Smooth muscle cell (in vitro differentiated cells): ENCODE measurements at regions not wholly inside any gene's neighbourhood (a gene's known extent, or its start where the extent isn't known, plus 50 kb on each side); places are given as distances from the start of the nearest gene placed in this dataset.

Source experiments
- DNase-seq: peaks from one replicate; lab custom pipeline; 2025; ENCODE audit not compliant: unreplicated experiment; lab: John Stamatoyannopoulos, UW
- H2AFZ ChIP-seq: fragments of 200-600 bp; sonication (generic); 2 replicates; pipeline ENCODE4 v1.6.0; 2016; ENCODE audit warnings: antibody characterized with exemption, low read depth, mild to moderate bottlenecking
- H3F3A ChIP-seq: fragments of 200-600 bp; sonication (generic); 2 replicates; pipeline ENCODE4 v1.6.0; 2017; ENCODE audit warnings: antibody characterized with exemption, low read depth
- H3K27ac ChIP-seq: fragments of 200-600 bp; sonication (generic); 2 replicates; pipeline ENCODE4 v1.5.1; 2016; ENCODE audit warnings: low read depth, mild to moderate bottlenecking
- H3K27me3 ChIP-seq: fragments of 200-600 bp; sonication (generic); 2 replicates; pipeline ENCODE4 v1.6.1; 2016; ENCODE audit warnings: low read depth, mild to moderate bottlenecking
- H3K36me3 ChIP-seq: fragments of 200-600 bp; sonication (generic); 2 replicates; pipeline ENCODE4 v1.5.1; 2016; ENCODE audit warnings: low read depth
- H3K4me1 ChIP-seq: fragments of 200-600 bp; sonication (generic); 2 replicates; pipeline ENCODE4 v1.5.1; 2016; ENCODE audit warnings: low read depth
- H3K4me2 ChIP-seq: fragments of 200-600 bp; sonication (generic); 2 replicates; pipeline ENCODE4 v1.6.0; 2016; ENCODE audit warnings: mild to moderate bottlenecking
- H3K4me3 ChIP-seq: fragments of 200-600 bp; sonication (generic); 2 replicates; pipeline ENCODE4 v1.5.1; 2016; ENCODE audit warnings: mild to moderate bottlenecking
- H3K79me2 ChIP-seq: fragments of 200-600 bp; sonication (generic); 2 replicates; pipeline ENCODE4 v1.6.0; 2016; ENCODE audit warnings: low read depth, mild to moderate bottlenecking
- H3K9ac ChIP-seq: fragments of 200-600 bp; sonication (generic); 2 replicates; pipeline ENCODE4 v1.6.0; 2016; ENCODE audit warnings: low read depth
- H3K9me3 ChIP-seq: fragments of 200-600 bp; sonication (generic); replicated peaks from 2 replicates; pipeline ENCODE4 v1.5.1; 2016; ENCODE audit warnings: low read depth
- H4K20me1 ChIP-seq: fragments of 200-600 bp; sonication (generic); 2 replicates; pipeline ENCODE4 v1.6.0; 2016; ENCODE audit warnings: low read depth
- WGBS: methylation state at CpG from one replicate; pipeline ENCODE4 v1.1.7; 2016; ENCODE audit warnings: low lambda C conversion rate; 5-methylcytosine and 5-hydroxymethylcytosine counted together
- TF ChIP-seq, protein P1 (sequence below): fragments of 200-600 bp; sonication (generic); IDR thresholded peaks from 2 replicates; pipeline ENCODE4 v1.5.1; 2017; ENCODE audit warnings: borderline replicate concordance, mild to moderate bottlenecking, antibody characterized with exemption; ENCODE audit not compliant: insufficient read depth, poor library complexity, severe bottlenecking

DNA sequence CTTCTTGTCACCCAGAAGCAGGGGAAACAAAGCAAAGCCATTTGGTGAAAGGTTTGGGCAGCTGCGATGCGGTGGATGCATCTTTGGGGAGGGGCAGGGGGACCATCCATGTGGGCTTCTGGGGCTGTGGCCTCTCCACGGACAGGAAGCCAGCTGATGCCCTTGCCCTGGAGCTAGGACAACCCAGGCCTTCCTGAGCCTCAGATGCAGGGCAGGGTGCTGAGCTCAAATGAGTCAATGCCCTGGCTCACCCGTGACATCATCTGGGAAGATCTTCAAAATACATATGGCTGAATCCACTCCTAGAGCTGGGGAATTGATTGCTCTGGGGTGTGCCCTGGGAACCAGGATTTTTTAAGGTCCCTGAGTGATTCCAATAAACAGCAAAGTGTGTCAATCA is 1418.2 kb downstream of the TBC1D22A start:
- H3K79me2 ChIP-seq, result no peaks in the 10 kb centered on the region
- H4K20me1 ChIP-seq, result no peaks in the 10 kb centered on the region
- TF ChIP-seq, protein P1, sequence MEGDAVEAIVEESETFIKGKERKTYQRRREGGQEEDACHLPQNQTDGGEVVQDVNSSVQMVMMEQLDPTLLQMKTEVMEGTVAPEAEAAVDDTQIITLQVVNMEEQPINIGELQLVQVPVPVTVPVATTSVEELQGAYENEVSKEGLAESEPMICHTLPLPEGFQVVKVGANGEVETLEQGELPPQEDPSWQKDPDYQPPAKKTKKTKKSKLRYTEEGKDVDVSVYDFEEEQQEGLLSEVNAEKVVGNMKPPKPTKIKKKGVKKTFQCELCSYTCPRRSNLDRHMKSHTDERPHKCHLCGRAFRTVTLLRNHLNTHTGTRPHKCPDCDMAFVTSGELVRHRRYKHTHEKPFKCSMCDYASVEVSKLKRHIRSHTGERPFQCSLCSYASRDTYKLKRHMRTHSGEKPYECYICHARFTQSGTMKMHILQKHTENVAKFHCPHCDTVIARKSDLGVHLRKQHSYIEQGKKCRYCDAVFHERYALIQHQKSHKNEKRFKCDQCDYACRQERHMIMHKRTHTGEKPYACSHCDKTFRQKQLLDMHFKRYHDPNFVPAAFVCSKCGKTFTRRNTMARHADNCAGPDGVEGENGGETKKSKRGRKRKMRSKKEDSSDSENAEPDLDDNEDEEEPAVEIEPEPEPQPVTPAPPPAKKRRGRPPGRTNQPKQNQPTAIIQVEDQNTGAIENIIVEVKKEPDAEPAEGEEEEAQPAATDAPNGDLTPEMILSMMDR, result no peak
- DNase-seq, result no peak
- no peak overlapping the region for H2AFZ ChIP-seq
- H3K27ac ChIP-seq, result no peak overlapping the region
- H3K4me1 ChIP-seq, result no peaks in the 10 kb centered on the region
- no peak overlapping the region for H3K4me3 ChIP-seq
- WGBS, result 84% methylated on average over 4 of the region's 4 CpGs
- no peak overlapping the region for H3K4me2 ChIP-seq
- H3K9me3 ChIP-seq, result no peaks in the 10 kb centered on the region
- no peaks in the 10 kb centered on the region for H3K36me3 ChIP-seq
- no peaks in the 10 kb centered on the region for H3K27me3 ChIP-seq
- H3F3A ChIP-seq, result no peaks in the 10 kb centered on the region
- no peak overlapping the region for H3K9ac ChIP-seq

GRCh38 chr22:48179571-48180546 is 1417.4 kb downstream of the TBC1D22A start:
- Histone ChIP-seq H3F3A (no peaks in the 10 kb centered on the region), H3K27ac (no peak overlapping the region), H3K4me1 (no peaks in the 10 kb centered on the region), H3K4me3 (no peak overlapping the region), H4K20me1 (no peaks in the 10 kb centered on the region), H3K79me2 (no peaks in the 10 kb centered on the region), H3K9ac (no peak overlapping the region), H3K4me2 (no peak overlapping the region), H2AFZ (no peak overlapping the region), H3K36me3 (no peaks in the 10 kb centered on the region), H3K9me3 (no peaks in the 10 kb centered on the region), H3K27me3 (no peaks in the 10 kb centered on the region)
- DNase-seq, result no peak
- TF ChIP-seq, protein P1, result no peak
- WGBS, result 85% methylated on average over 15 of the region's 15 CpGs

DNA sequence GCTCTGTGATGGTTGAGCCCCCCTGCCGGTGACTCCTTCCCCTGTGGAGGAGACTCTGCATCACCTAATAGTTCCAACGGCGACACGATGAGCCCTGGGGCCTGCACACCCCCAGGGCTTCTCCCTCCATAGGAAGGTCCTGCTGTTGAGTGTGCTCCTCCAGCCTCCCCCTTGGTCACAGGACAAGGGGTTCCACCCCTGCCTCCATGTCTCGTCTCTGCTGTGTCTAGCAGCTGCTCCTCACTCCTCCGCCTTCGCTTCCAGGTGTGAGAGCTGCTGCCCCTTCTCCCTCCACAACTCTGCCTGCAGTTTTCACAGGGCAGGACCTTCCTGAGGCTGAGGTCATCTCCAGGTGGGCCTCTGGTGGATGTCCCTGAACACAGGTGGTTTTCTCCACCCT is 1416.1 kb downstream of the TBC1D22A start:
- Histone ChIP-seq H3K27me3 (no peaks in the 10 kb centered on the region), H3K4me2 (no peak overlapping the region), H3K4me3 (no peak overlapping the region), H3K36me3 (no peaks in the 10 kb centered on the region), H3K4me1 (no peaks in the 10 kb centered on the region), H3K79me2 (no peaks in the 10 kb centered on the region), H3K9me3 (no peaks in the 10 kb centered on the region), H4K20me1 (no peaks in the 10 kb centered on the region), H3K9ac (no peak overlapping the region), H3K27ac (no peak overlapping the region), H3F3A (no peaks in the 10 kb centered on the region), H2AFZ (no peak overlapping the region)
- no peak for DNase-seq
- TF ChIP-seq, protein P1, result no peak
- 88% methylated on average over 7 of the region's 7 CpGs for WGBS

DNA sequence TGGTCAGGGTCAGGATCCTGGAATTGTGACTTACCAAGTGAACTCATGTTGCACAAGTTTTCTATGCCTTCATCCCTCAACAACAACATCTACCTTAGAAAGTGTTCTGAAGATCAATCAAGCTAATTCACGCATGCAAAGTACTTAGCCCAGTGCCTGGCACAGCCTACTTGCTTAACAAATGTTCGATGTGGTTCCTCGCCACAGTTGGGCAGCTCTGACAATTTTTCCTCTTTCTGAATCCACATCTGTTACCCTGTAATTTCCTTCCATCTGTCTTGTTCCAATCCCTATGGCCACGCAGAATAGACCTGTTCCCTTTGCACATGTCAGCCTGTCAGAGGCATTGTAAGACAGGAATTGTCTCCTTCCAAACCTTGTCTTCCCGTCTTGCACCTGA is 1415.2 kb downstream of the TBC1D22A start:
- H3K27ac ChIP-seq, result no peak overlapping the region
- H4K20me1 ChIP-seq, result no peaks in the 10 kb centered on the region
- H3K4me2 ChIP-seq, result no peak overlapping the region
- no peak overlapping the region for H3K4me3 ChIP-seq
- no peaks in the 10 kb centered on the region for H3K27me3 ChIP-seq
- no peaks in the 10 kb centered on the region for H3K4me1 ChIP-seq
- TF ChIP-seq, protein P1, result no peak
- H3K79me2 ChIP-seq, result no peaks in the 10 kb centered on the region
- WGBS, result 91% methylated on average over 5 of the region's 5 CpGs
- H3F3A ChIP-seq, result no peaks in the 10 kb centered on the region
- no peak for DNase-seq
- no peak overlapping the region for H2AFZ ChIP-seq
- no peak overlapping the region for H3K9ac ChIP-seq
- H3K9me3 ChIP-seq, result no peaks in the 10 kb centered on the region
- no peaks in the 10 kb centered on the region for H3K36me3 ChIP-seq
